NCI-H146 treated with DMSO at 0.1 percent for 48 hours (cell line): ENCODE measurements at regions not wholly inside any gene's neighbourhood (a gene's known extent, or its start where the extent isn't known, plus 50 kb on each side); places are given as distances from the start of the nearest gene placed in this dataset.
"Not testable (repeated sequence)": the region's sequence is repeated elsewhere in the genome, so short reads cannot be mapped to it uniquely, and the experiment has no call there.

ENCODE experiments used
- DNase-seq: peaks from one replicate; lab custom pipeline; 2025; ENCODE audit not compliant: unreplicated experiment; lab: John Stamatoyannopoulos, UW

DNA sequence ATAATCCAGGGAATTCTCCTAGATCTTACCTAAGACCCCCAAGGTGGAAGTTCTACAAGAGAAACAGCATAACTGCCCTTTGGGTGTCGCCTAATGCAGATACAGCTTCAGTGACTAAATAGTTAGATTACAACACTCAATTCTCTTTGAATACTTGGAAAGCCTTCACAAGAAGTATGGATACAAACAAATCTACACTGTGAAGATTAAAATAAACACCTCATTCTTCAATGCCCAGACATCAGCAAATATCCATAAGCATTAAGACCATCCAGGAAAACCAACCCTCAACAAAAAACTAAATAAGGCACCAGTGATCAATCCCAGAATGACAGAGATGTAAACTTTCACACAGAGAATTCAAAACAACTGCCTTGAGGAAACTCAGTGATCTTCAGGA lies 963.2 kb downstream of the PLOD2 start:
- DNase-seq, result no peak

DNA sequence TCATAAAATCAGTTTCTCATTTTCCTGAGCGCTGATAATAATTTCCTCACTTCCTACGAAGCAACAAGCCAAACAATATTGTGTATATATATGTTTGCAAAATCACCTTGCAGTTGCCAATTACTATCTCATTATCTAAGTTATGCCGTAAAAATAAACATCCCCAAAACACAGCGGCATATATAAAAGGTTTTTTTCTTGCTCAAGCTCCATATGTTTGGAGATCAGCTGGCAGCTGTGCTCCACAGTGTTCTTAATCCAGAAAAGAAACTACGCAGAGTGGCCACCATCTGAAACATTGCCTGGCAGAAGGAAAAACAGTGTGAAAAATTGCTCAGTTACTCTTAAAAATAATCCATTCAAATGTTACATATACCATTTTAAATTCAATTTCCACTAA lies 951.4 kb downstream of the PLOD2 start:
- DNase-seq, result no peak

DNA sequence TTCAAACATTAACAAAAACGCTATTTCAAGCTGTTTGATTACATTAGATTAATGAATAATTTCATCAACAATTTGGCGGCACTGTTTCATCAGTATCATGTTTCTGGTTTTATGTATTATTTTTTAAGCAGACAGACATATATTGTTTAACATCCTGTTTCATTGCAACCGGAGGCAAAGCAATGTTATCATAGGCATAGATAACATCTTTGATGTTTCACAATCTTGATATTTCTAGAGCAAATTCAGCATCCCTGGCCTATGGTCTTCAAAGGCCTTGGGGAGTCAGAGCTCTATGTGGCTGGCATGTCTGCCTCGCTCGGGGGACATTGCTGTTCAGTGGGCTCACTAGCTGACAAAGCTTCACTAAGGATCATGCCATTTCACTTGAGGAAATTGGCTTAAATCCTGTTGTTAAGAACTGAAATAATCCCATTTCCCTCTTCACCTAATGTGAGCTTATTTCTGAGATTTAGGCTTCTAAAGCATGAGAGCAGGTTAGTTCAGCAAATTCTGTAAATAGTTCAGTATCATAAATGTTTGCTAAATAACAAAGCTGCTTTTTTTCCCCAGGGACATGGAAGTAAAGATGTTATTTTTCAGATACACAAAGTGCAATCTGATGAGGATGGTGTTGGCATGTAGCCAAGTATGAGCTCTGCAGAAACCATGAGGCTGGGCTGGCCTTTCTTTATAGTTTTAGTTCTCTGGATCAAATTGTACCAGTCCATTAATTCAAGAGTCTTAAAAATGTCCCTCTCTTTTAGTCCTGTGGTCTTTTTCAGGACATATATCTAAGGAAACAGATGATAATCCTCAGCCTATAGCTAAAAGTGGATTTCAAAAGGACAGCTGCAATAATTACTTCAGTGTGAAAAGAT lies 941.4 kb downstream of the PLOD2 start:
- peak; percentile 80 for DNase-seq

DNA sequence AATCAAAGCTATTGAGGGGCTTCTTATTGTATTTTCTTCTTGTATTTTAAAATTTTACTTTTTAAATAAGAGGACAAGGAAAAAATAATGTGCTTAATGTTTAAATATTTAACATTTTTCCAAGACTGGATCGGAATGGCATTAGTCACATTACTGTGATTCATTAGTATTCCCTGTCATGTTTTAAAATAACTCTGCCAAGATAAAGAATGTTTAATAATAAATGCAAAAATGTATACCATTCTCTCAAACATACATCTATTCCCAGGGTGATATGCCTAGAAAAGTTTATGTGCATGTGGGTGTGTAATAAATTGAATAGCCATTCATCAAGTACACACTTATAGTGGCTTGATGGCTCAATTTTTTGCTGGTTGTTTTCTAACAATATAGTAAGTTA lies 936.1 kb downstream of the PLOD2 start:
- DNase-seq, result no peak

DNA sequence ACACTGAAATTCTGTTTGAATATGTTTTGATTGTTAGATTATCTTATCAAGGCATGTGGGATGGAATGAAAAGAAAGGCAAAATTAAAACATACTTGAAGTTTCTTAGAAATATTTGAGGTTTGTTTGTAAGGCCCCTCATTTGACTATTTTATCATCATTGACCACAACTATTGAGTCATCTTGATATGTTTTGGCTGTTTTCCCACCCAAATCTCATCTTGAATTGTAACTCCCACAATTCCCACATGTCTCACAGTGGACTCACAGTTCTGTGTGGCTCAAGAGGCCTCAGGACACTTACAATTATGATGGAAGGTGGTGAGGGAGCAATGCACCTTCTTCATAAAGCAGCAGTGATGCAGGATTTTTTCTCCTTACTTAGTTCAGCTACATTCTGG lies 917.1 kb downstream of the PLOD2 start:
- no peak for DNase-seq

DNA sequence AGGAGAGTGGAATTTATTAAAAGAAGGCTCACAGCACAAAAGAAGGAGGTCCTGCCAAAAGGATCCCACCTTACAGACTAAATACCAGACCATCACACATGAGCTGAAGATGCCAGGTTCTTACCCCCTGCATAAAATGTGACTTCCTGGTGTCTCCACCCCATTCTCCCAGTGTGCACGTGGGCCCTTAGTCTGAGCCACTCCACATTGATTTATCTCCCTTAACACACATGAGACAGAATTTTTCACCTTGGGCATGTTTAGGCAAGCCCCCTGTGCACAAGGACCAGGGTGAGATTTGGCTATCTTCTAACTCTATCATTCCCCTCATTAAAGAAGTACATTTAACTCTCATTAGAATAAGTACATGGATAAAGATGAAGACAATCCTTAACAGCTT lies 916.7 kb downstream of the PLOD2 start:
- no peak for DNase-seq

DNA sequence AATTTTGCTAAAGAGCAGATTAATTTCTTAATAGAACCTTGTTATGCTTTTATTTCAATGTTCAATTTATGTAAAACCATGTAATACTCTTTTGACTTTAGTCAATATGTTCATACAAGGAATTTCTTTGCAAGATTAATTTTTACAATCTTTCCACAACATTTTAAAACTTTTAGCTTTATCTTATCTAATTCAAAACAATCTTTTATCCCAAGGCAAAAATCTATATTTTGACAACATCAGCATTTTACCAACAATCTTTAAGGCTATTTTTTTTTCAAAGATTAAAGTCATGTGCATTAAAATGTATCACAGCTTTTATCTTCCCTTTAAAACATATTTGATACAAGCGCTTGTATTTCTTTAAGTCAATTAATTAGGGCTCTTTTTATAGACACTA lies 914.7 kb downstream of the PLOD2 start:
- no peak for DNase-seq

DNA sequence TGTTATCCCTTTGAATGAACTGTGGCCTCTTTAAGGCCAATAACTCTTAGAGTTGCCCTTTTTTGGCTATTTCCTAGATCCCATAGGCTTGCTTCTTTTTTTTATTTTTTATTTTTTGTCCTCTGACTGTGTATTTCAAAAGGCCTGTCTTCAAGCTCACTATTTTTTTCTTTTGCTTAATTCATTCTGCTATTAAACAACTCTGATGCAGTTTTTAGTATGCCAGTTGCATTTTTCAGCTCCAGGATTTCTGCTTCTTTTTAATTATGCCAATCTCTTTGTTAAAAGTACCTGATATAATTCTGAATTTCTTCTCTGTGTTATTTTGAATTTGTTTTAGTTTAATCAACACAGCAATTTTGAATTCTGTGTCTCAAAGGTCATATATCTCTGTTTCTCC lies 912.1 kb downstream of the PLOD2 start:
- no peak for DNase-seq

DNA sequence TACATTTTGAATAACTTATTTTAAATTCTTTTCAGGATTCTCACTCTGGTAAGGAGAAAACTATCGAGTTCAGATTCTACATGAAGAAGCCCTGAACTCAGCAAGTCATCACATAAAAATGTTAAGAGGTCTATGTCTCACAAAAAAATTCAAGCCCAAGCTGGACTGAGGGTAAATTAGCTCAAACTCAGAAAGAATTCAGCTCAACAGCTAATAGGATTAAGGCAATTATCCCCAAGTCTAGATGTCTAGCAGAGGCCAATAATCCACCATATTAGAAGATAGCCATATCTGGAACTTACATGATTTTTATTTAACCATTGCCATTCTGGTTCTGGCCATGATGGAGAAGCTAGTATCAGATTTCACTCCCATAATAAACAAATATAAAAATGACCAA lies 909.7 kb downstream of the PLOD2 start:
- DNase-seq, result no peak

DNA sequence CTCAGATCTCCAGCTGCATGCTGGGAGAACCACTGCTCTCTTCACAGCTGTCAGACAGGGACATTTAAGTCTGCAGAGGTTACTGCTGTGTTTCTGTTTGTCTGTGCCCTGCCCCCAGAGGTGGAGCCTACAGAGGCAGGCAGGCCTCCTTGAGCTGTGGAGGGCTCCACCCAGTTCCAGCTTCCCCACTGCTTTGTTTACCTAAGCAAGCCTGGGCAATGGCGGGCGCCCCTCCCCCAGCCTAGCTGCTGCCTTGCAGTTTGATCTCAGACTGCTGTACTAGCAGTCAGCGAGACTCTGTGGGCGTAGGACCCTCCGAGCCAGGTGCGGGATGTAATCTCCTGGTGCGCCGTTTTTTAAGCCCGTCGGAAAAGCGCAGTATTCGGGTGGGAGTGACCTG lies 903.0 kb downstream of the PLOD2 start:
- not testable (repeated sequence) for DNase-seq

DNA sequence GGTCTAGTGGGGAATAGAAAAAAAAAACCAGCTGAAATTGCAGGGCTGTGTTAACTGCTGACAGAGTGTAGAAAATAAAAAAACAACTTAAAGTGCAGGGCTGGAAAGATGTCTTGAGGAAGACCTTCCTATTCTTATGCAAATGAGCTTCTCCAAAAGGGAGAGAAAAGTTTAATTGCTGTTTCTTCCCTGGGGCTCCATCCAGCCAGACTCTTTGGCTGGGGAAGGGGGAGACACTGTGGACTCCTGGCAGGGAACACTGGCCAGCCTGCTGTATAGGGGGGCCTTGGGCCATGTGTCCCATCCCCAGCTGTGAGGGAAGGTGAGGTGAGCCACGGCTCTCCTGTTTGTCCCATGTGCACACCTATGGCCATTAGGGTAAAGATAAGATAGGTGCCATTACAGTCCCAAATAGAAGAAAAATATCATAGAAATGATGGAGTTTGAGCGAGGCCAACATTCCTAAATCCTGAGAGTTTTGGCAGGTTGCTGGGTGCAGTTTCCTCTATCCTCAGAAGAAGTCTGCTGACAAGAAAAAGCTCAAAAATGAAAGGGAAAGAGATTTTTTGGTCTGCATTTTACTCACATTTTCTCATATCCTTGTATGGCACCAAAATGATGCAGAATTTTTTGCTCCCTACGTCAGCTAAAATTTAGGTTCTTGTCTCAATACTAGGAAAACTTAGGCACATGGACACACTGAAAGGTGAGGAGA lies 901.7 kb downstream of the PLOD2 start:
- no peak for DNase-seq

DNA sequence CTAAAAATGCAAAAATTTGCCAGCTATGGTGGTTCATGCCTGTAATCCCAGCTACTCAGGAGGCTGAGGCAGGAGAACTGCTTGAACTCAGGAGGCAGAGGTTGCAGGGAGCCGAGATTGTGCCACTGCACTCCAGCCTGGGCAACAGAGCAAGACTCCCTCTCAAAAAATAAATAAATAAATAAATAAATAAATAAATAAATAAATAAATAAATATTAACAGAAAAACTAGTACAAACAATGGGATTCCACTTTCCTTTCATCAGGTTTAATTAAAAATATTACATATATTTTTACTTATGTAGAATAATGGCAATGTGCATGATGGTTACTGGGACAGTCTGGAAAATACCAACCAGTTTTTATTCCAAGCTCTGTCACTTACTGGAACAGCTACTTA lies 897.5 kb downstream of the PLOD2 start:
- not testable (repeated sequence) for DNase-seq

DNA sequence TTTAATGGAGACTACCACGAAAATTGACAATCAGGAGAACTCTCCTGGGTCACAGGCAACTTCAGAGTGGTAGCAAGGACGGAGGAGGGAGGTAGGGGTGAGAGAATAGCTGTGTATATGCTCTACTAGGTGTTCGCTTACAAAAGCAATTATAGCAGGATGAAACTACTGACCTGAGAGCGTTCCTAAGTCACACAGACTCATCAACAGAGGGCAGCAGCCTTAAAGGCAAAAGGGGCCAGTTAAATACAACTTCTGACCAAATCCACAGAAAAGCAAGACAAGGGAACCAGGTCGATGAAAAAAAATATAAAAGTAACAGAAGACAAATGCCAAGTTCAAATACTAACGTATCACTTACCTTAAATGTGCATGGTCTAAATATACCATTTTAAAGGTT lies 894.6 kb downstream of the PLOD2 start:
- no peak for DNase-seq

DNA sequence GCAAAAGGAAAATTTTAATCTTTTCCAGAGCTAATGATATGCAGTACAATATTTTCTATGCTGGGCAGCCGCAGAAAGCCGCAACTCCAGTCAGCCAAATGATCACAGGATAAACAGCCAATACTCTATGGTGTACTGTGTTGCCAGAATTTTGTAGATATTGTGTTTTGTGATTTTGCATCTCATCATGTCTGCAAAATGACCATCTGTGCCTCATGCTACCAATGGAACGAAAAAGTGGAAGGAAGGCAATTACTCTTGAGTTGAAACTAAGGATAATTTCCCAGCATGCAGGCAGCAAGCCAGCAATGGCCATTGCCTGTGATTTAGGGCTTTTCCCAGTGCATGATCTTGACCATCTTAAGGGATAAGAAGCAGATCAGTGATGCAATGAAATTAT lies 891.9 kb downstream of the PLOD2 start:
- DNase-seq, result no peak

DNA sequence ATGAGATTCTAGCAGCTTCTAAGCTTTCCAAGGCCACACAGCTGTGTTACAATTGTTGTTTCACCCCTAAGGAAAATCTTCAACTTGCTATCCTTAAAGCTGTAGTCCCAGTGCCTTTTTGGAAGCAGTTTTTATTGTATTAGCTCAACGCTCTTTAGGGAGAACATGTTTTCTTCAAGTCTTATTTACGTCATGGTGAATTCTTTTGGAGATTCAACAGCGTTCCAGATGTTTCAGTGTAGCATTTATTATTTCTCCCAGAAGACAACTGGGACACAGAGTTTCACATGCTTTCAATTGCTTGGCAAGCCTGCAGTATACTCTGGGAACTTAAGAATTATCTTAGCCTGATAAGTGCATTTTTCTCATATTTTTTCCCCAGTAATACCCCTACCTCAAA lies 888.3 kb downstream of the PLOD2 start:
- no peak for DNase-seq

DNA sequence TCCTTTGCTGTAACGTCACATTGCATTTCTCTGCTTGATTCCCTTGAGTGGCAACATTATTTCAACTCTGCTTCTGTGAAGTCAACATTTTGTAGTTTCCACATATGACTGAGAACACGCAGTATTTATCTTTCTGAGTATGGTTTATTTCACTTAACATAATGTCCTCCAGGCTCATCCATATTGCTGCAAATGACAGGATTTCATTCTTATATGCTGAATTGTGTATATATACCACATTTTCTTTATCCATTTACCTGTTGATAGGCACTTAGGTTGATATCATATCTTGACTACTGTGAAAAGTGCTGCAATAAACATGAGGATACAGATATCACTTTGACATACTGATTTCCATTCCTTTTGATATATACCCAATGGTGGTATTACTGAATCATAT lies 878.5 kb downstream of the PLOD2 start:
- DNase-seq, result no peak

DNA sequence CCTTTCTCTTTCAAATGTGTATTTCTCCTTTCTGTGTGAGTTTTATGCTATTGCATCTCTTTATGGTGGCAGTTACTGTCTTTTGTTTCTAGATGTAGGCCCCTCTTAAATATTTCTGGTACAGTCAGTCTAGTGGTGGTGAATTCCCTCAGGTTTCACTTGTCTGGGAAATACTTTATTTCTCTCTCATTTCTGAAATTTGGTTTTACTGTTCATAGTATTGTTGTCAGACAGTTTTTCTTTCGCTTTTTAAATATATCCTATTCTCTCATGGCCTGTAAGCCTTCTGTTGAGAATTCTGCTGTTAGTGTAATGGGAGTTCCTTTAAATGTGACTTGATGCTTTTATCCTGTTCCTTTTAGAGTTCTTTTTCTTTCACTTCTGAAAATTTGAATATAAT lies 874.0 kb downstream of the PLOD2 start:
- no peak for DNase-seq

DNA sequence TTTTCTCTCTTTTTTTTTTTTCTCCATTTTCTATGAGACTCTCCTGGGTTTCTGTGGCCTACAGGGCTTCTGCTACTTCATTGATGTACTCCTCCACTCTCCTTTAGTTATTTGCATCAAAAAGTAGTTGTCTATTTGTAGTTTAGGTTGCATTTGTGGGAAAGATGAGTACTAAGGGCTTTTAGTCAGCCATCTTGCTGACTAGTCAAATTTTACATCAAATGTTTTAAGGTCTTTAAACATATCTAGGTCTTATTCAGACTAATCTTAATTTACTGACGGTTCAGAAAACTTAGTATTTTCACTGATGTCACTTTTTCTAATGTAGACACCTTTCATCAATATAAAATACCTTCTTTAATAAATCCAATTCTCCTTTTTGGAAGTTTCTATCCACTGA lies 871.0 kb downstream of the PLOD2 start:
- no peak for DNase-seq

DNA sequence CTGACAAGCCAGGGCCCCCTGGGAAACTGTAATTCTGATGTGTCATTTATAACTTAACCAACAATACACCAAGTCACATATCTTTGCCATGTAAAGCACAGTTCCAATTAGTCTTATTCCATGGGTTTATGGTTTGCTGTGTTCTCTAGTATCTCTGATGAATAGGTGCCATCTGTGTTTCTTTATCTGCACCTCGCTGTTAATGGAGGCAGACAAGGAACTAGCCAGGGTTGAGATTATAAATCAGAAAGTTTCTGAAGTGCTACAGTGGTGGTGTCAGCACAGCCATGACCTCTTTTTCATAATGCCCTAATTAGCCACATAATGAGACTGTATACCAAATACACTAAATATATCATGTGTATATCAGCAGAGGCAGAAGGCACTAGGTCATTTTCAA lies 866.4 kb downstream of the PLOD2 start:
- no peak for DNase-seq

DNA sequence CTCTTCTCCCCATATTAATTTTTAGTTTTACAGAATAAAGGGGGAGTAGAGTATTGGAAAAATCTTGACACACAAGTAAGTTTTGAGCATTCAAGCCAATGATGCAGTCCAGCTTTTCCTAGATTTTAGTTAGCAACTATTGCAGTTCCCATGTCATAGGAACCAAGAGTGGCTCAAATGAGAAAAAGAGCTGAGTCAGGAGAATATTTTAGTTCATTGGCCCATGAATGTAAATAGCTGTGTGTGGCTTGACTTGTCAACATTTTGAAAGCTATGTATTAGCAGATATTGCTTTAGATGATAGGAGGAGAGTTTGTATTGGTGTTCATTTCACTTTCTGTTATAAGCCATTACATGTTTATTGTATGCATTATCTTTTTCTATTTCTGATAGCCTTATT lies 853.7 kb downstream of the PLOD2 start:
- DNase-seq, result no peak

DNA sequence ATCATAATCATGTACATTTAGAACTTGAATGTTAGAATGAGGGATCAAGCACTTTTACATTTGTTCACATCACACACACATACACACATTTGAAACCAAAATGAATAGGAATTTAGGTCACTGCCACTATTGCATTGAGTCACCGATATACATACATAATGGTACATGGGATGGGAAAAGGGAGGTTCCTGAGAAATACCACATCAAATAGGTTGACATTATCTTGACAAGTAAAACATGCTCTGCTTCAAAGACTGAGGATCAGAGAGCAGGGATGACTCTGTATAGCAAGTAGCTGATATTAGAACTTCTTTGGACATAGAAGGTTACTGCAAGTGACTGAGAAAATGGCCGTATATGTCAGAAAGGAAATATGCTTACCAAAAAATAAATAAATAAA lies 847.2 kb downstream of the PLOD2 start:
- no peak for DNase-seq

DNA sequence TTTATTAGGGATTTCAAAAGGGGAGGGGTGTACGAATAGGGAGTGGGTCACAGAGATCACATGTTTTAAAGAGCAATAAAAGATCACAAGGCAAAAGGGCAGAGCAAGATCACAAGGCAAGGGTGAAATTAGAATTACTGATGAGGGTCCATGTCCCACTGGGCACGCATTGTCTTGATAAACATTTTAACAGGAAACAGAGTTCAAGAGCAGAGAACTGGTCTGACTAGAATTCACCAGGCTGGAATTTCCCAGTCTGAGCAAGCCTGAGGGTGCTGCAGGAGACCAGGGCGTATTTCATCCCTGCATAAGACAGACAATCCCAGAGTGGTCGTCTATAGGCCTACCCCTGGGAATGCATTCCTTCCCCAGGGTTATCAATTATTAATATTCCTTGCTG lies 844.7 kb downstream of the PLOD2 start:
- DNase-seq, result not testable (repeated sequence)

DNA sequence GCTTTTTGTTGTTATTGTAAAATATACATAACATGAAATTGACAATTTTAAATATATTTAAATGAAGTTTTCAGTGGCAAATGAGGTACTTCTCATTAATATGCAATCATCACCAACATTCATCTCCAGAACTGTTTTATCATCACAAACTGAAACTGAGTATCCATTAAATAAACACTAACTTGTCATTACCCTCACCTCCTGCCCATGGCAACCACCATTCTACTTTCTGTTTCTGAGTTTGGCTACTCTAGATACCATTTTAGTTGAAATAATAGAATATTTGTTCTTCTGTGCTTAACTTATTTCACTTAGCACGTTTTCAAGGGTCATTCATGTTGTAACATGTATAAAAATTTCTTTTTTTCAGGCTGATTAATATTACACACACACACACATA lies 834.3 kb downstream of the PLOD2 start:
- no peak for DNase-seq
